ENCODE measurements at regions not wholly inside any gene's neighbourhood (a gene's known extent, or its start where the extent isn't known, plus 50 kb on each side); places are given as distances from the start of the nearest gene placed in this dataset.

- Histone ChIP-seq H3K4me1 (ENCODE audit: control insufficient read depth in 2 of 3, insufficient read depth in 2 of 3, low read depth in 1 of 3, low read length in 3 of 3) (no peaks in the 10 kb centered on the region), H3K27me3 (ENCODE audit: control insufficient read depth, insufficient read depth, low read length) (no peaks in the 10 kb centered on the region), H3K9me3 (ENCODE audit: control insufficient read depth in 2 of 3, insufficient read depth in 1 of 3, low read length in 3 of 3) (peaks cover 0 to 8% (median 2%) of the 10 kb centered on the region in 3 donors), H3K4me3 (ENCODE audit: low read length in 3 of 3) (no peak overlapping the region), H3K27ac (ENCODE audit: low read depth in 2 of 2, low read length in 2 of 2) (no peak overlapping the region), H3K9ac (ENCODE audit: low read length in 3 of 3) (no peak overlapping the region), H3K36me3 (ENCODE audit: control insufficient read depth in 2 of 3, insufficient read depth in 3 of 3, low read length in 3 of 3) (no peaks in the 10 kb centered on the region)
- intact Hi-C loops (cut with DNase I), result no loop called here
- FAIRE-seq (no peak), DNase-seq (no peak)
- TF ChIP-seq CTCF (IDR thresholded peaks at IDR 0.05; ENCODE audit: borderline replicate concordance, extremely low read depth, insufficient read depth), result no peak
These were observed 507.3 kb upstream of the AUTS2 start for GRCh38 chr7:69090936-69091335.

GRCh38 chr7:69091521-69091920, 506.8 kb upstream of the AUTS2 start:
- Histone ChIP-seq H3K4me3 (ENCODE audit: low read length in 3 of 3) (no peak overlapping the region), H3K9me3 (ENCODE audit: control insufficient read depth in 2 of 3, insufficient read depth in 1 of 3, low read length in 3 of 3) (peaks cover 0 to 8% (median 2%) of the 10 kb centered on the region in 3 donors), H3K27ac (ENCODE audit: low read depth in 2 of 2, low read length in 2 of 2) (no peak overlapping the region), H3K36me3 (ENCODE audit: control insufficient read depth in 2 of 3, insufficient read depth in 3 of 3, low read length in 3 of 3) (no peaks in the 10 kb centered on the region), H3K9ac (ENCODE audit: low read length in 3 of 3) (no peak overlapping the region), H3K4me1 (ENCODE audit: control insufficient read depth in 2 of 3, insufficient read depth in 2 of 3, low read depth in 1 of 3, low read length in 3 of 3) (no peaks in the 10 kb centered on the region), H3K27me3 (ENCODE audit: control insufficient read depth, insufficient read depth, low read length) (no peaks in the 10 kb centered on the region)
- intact Hi-C loops (cut with DNase I), result no loop called here
- DNase-seq (peak in 1 of 5 donors; percentile 15), FAIRE-seq (no peak)
- TF ChIP-seq CTCF (IDR thresholded peaks at IDR 0.05; ENCODE audit: borderline replicate concordance, extremely low read depth, insufficient read depth), result no peak

GRCh38 chr7:69095127-69095526, 503.1 kb upstream of the AUTS2 start:
- H3K4me3 ChIP-seq (ENCODE audit: low read length in 3 of 3), result no peak overlapping the region
- intact Hi-C loops (cut with DNase I), result no loop called here
- FAIRE-seq (no peak), DNase-seq (no peak)
- no peak overlapping the region for H3K27ac ChIP-seq (ENCODE audit: low read depth in 2 of 2, low read length in 2 of 2)
- H3K36me3 ChIP-seq (ENCODE audit: control insufficient read depth in 2 of 3, insufficient read depth in 3 of 3, low read length in 3 of 3), result no peaks in the 10 kb centered on the region
- H3K9me3 ChIP-seq (ENCODE audit: control insufficient read depth in 2 of 3, insufficient read depth in 1 of 3, low read length in 3 of 3), result peaks cover 0 to 8% (median 2%) of the 10 kb centered on the region in 3 donors
- no peak overlapping the region for H3K9ac ChIP-seq (ENCODE audit: low read length in 3 of 3)
- no peaks in the 10 kb centered on the region for H3K27me3 ChIP-seq (ENCODE audit: control insufficient read depth, insufficient read depth, low read length)
- TF ChIP-seq CTCF (IDR thresholded peaks at IDR 0.05; ENCODE audit: borderline replicate concordance, extremely low read depth, insufficient read depth), result no peak
- no peaks in the 10 kb centered on the region for H3K4me1 ChIP-seq (ENCODE audit: control insufficient read depth in 2 of 3, insufficient read depth in 2 of 3, low read depth in 1 of 3, low read length in 3 of 3)

DNA sequence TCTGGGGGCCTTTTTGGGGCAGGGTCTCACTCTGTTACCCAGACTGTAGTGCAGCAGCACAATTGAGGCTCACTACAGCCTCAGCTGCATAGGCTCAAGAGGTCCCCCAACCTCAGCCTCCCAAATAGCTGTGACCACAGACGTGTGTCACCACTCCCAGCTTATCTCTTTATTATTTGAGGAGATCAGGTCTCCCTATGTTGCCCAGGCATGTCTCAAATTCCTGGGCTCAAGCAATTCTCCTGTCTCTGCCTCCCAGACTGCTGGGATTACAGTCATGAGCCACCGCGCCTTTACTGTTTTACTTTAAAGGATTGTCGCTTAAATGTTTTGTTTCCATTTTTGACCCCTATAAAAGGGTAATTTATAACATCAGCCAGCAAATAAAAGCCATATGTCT, 502.6 kb upstream of the AUTS2 start:
- Histone ChIP-seq H3K9ac (ENCODE audit: low read length in 3 of 3) (no peak overlapping the region), H3K4me3 (ENCODE audit: low read length in 3 of 3) (no peak overlapping the region), H3K27ac (ENCODE audit: low read depth in 2 of 2, low read length in 2 of 2) (no peak overlapping the region), H3K9me3 (ENCODE audit: control insufficient read depth in 2 of 3, insufficient read depth in 1 of 3, low read length in 3 of 3) (peaks cover 0 to 8% (median 2%) of the 10 kb centered on the region in 3 donors), H3K4me1 (ENCODE audit: control insufficient read depth in 2 of 3, insufficient read depth in 2 of 3, low read depth in 1 of 3, low read length in 3 of 3) (no peaks in the 10 kb centered on the region), H3K27me3 (ENCODE audit: control insufficient read depth, insufficient read depth, low read length) (no peaks in the 10 kb centered on the region), H3K36me3 (ENCODE audit: control insufficient read depth in 2 of 3, insufficient read depth in 3 of 3, low read length in 3 of 3) (no peaks in the 10 kb centered on the region)
- no peak for TF ChIP-seq CTCF (IDR thresholded peaks at IDR 0.05; ENCODE audit: borderline replicate concordance, extremely low read depth, insufficient read depth)
- intact Hi-C loops (cut with DNase I), result no loop called here
- DNase-seq (peak in 2 of 5 donors; percentile 7 to 27), FAIRE-seq (no peak)

All from kidney (tissue), 13 donors.